ENCODE measurements at regions not wholly inside any gene's neighbourhood (a gene's known extent, or its start where the extent isn't known, plus 50 kb on each side); places are given as distances from the start of the nearest gene placed in this dataset.
"Not testable (repeated sequence)": the region's sequence is repeated elsewhere in the genome, so short reads cannot be mapped to it uniquely, and the experiment has no call there.

GRCh38 chr3:94323596-94323995, 260.7 kb downstream of the NSUN3 start:
- intact Hi-C loops (cut with micrococcal nuclease) = no loop called here

GRCh38 chr3:94331831-94332230, 269.0 kb downstream of the NSUN3 start:
- intact Hi-C loops (cut with micrococcal nuclease) = no loop called here

GRCh38 chr3:94336046-94336753, 273.3 kb downstream of the NSUN3 start:
- intact Hi-C loops (cut with micrococcal nuclease) = no loop called here

GRCh38 chr3:94345101-94345500, 282.2 kb downstream of the NSUN3 start:
- intact Hi-C loops (cut with micrococcal nuclease) = no loop called here

- intact Hi-C loops (cut with micrococcal nuclease) = no loop called here
These were observed 286.5 kb downstream of the NSUN3 start for GRCh38 chr3:94349310-94349878.

- intact Hi-C loops (cut with micrococcal nuclease) = no loop called here
These were observed 293.7 kb downstream of the NSUN3 start for GRCh38 chr3:94356581-94356980.

GRCh38 chr3:94359996-94360395, 297.1 kb downstream of the NSUN3 start:
- intact Hi-C loops (cut with micrococcal nuclease) = no loop called here

GRCh38 chr3:94360987-94361386, 298.1 kb downstream of the NSUN3 start:
- intact Hi-C loops (cut with micrococcal nuclease) = no loop called here

GRCh38 chr3:94362393-94362792, 299.5 kb downstream of the NSUN3 start:
- intact Hi-C loops (cut with micrococcal nuclease) = no loop called here

- intact Hi-C loops (cut with micrococcal nuclease) = no loop called here
These were observed 302.1 kb downstream of the NSUN3 start for GRCh38 chr3:94365006-94365405.

GRCh38 chr3:94372026-94372425, 309.2 kb downstream of the NSUN3 start:
- intact Hi-C loops (cut with micrococcal nuclease) = no loop called here

GRCh38 chr3:94373456-94373855, 310.6 kb downstream of the NSUN3 start:
- intact Hi-C loops (cut with micrococcal nuclease) = no loop called here

GRCh38 chr3:94374439-94375161, 311.7 kb downstream of the NSUN3 start:
- intact Hi-C loops (cut with micrococcal nuclease) = no loop called here

GRCh38 chr3:94377123-94377696, 314.3 kb downstream of the NSUN3 start:
- intact Hi-C loops (cut with micrococcal nuclease) = not testable (repeated sequence)

GRCh38 chr3:94377863-94378262, 315.0 kb downstream of the NSUN3 start:
- intact Hi-C loops (cut with micrococcal nuclease) = not testable (repeated sequence)

- intact Hi-C loops (cut with micrococcal nuclease) = no loop called here
These were observed 315.5 kb downstream of the NSUN3 start for GRCh38 chr3:94378322-94378721.

- intact Hi-C loops (cut with micrococcal nuclease) = no loop called here
These were observed 316.4 kb downstream of the NSUN3 start for GRCh38 chr3:94379264-94379663.

GRCh38 chr3:94394885-94395284, 332.0 kb downstream of the NSUN3 start:
- intact Hi-C loops (cut with micrococcal nuclease) = no loop called here

- intact Hi-C loops (cut with micrococcal nuclease) = no loop called here
These were observed 333.0 kb downstream of the NSUN3 start for GRCh38 chr3:94395851-94396250.

- intact Hi-C loops (cut with micrococcal nuclease) = no loop called here
These were observed 335.2 kb downstream of the NSUN3 start for GRCh38 chr3:94398036-94398435.

- intact Hi-C loops (cut with micrococcal nuclease) = no loop called here
These were observed 338.6 kb downstream of the NSUN3 start for GRCh38 chr3:94401466-94401865.

- intact Hi-C loops (cut with micrococcal nuclease) = no loop called here
These were observed 339.3 kb downstream of the NSUN3 start for GRCh38 chr3:94402126-94402525.
